Heart left ventricle (tissue), 13 donors: ENCODE measurements at regions not wholly inside any gene's neighbourhood (a gene's known extent, or its start where the extent isn't known, plus 50 kb on each side); places are given as distances from the start of the nearest gene placed in this dataset.

Experiments
- POLR2A ChIP-seq, 2 donors: fragments of 450-650 bp; IDR thresholded peaks; one replicate each; pipeline ENCODE4 v1.6.1; 2017; ENCODE audit warnings: antibody characterized with exemption in 2 of 2, mild to moderate bottlenecking in 2 of 2, moderate library complexity in 2 of 2
- TF ChIP-seq, protein P1 (sequence below), 12 donors: fragments of 200-600 bp; sonication (generic) in 4 of 12; IDR thresholded peaks; one replicate each; pipeline versions ENCODE4 v1.5.0 to v1.8.0; 2018 to 2022; ENCODE audit warnings: antibody characterized with exemption in 12 of 12, mild to moderate bottlenecking in 5 of 12
- donor health status: ischemic (EF 13 %, LVEDD 7.1; RV severe dilation, severe dysfunction).
- donor health status: DM: no; HTN: yes; CAD: no.
- donor health status: DM: no; HTN: no; CAD: no.
- donor health status: ischemic (EF 25% LVEDD 6.9; RV normal size, moderate dysfunction).
- donor health status: ischemic (EF 25% LVEDD 5.7; RV mildly dilated, moderate dysfunction).
- donor health status: ischemic (EF 35%, LVEDD 5.7; RV mildly dilated, moderate dysfunction).
- donor health status: nonischemic (EF 11% LVEDD 7.7; RV severe dilation, severe dysfunction).
- donor health status: DM: yes; HTN: yes; CAD: no.
- donor health status: PGD.
- donor health status: ischemic (EF 29% LVEDD 5.4; RV normal size, mild dysfunction).
- donor health status: nonischemic (EF 23%, LVEDD 6.1; RV moderate dilation, normal function).

DNA sequence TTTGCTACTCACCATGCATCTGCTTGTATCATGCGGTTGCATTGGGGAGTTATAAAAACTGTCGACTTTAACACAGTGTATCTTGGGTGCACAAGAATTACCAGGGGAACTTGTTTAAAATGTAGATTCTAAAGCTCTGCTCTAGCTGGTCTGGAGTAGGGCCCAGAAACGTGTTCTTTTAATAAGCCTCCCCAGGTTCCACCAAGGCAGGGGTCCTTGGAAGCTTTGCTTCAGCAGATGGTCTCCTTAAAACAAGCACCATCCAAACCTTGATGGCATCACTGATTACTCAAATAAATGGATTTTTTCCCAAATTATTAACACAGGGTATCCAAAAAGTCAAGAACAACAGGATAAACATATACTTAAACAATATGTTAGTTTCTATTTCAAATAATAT is 120.2 kb upstream of the NDP start:
- TF ChIP-seq, protein P1, sequence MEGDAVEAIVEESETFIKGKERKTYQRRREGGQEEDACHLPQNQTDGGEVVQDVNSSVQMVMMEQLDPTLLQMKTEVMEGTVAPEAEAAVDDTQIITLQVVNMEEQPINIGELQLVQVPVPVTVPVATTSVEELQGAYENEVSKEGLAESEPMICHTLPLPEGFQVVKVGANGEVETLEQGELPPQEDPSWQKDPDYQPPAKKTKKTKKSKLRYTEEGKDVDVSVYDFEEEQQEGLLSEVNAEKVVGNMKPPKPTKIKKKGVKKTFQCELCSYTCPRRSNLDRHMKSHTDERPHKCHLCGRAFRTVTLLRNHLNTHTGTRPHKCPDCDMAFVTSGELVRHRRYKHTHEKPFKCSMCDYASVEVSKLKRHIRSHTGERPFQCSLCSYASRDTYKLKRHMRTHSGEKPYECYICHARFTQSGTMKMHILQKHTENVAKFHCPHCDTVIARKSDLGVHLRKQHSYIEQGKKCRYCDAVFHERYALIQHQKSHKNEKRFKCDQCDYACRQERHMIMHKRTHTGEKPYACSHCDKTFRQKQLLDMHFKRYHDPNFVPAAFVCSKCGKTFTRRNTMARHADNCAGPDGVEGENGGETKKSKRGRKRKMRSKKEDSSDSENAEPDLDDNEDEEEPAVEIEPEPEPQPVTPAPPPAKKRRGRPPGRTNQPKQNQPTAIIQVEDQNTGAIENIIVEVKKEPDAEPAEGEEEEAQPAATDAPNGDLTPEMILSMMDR (IDR thresholded peaks at IDR 0.05), result no peak
- no peak for TF ChIP-seq POLR2A (IDR thresholded peaks at IDR 0.05)
